IMR-90 (cell line): ENCODE measurements at regions not wholly inside any gene's neighbourhood (a gene's known extent, or its start where the extent isn't known, plus 50 kb on each side); places are given as distances from the start of the nearest gene placed in this dataset.

Experiments used
- ATAC-seq: fragments of 200-7000 bp; cut with Tn5 transposase; 2 replicates; pipeline ENCODE4 v1.9.1; 2020; ENCODE audit warnings: low read depth, mild to moderate bottlenecking, moderate library complexity
- BruUV-seq: library from RNA; stranded (reverse); fragments of 400-500 nt; replicated peaks from 2 replicates; lab custom pipeline; 2021; lab: Mats Ljungman, UMichigan
- CTCF ChIA-PET: fragments of 300-600 bp; formaldehyde crosslinking; extraction: SDS; loops from one replicate; lab custom pipeline; 2021; ENCODE audit warnings: antibody characterized with exemption; lab: Yijun Ruan, JAX
- POLR2A ChIA-PET: fragments of 300-600 bp; sonication (Branson Sonifier 250); formaldehyde crosslinking; loops from one replicate; lab custom pipeline; 2022; ENCODE audit warnings: antibody characterized with exemption; ENCODE audit not compliant: unreplicated experiment; lab: Charles Lee
- DNase-seq: peaks from one replicate; pipeline ENCODE4 v3.0.0; 2013
- H2AFZ ChIP-seq: replicated peaks from 2 replicates; pipeline ENCODE3; 2013; ENCODE audit warnings: low read length, mild to moderate bottlenecking; ENCODE audit not compliant: poor library complexity
- H2AK5ac ChIP-seq: 2 replicates; pipeline ENCODE4 v1.6.1; 2013; ENCODE audit warnings: low read depth, low read length, inconsistent platforms
- H2AK9ac ChIP-seq: replicated peaks from 2 replicates; pipeline ENCODE3; 2013; ENCODE audit warnings: mild to moderate bottlenecking, low read depth, low read length, moderate library complexity; ENCODE audit not compliant: poor library complexity
- H2BK120ac ChIP-seq: 2 replicates; pipeline ENCODE4 v1.6.1; 2013; ENCODE audit warnings: low read depth, low read length, inconsistent platforms
- H2BK15ac ChIP-seq: 3 replicates; pipeline ENCODE4 v1.6.1; 2013; ENCODE audit warnings: low read depth, low read length, inconsistent platforms
- H2BK20ac ChIP-seq: 2 replicates; pipeline ENCODE4 v1.6.1; 2013; ENCODE audit warnings: low read depth, mild to moderate bottlenecking, inconsistent platforms, low read length, moderate library complexity
- H2BK5ac ChIP-seq: 2 replicates; pipeline ENCODE4 v1.6.1; 2013; ENCODE audit warnings: mild to moderate bottlenecking, low read depth, low read length, inconsistent platforms; ENCODE audit not compliant: poor library complexity, severe bottlenecking
- H3K14ac ChIP-seq: replicated peaks from 2 replicates; pipeline ENCODE4 v1.6.1; 2013; ENCODE audit warnings: low read depth, low read length, inconsistent platforms
- H3K18ac ChIP-seq: 2 replicates; pipeline ENCODE4 v1.6.1; 2013; ENCODE audit warnings: low read depth, low read length, control low read depth
- H3K23ac ChIP-seq: 2 replicates; pipeline ENCODE4 v1.6.1; 2013; ENCODE audit warnings: low read depth, low read length, inconsistent platforms
- H3K27ac ChIP-seq: 2 replicates; pipeline ENCODE4 v1.5.1; 2013; ENCODE audit warnings: mild to moderate bottlenecking, control low read depth, low read length; ENCODE audit not compliant: insufficient read depth
- H3K27me3 ChIP-seq: 2 replicates; pipeline ENCODE4 v1.6.1; 2013; ENCODE audit warnings: low read length; ENCODE audit not compliant: control insufficient read depth, insufficient read depth
- H3K36me3 ChIP-seq: 2 replicates; pipeline ENCODE4 v1.6.1; 2013; ENCODE audit warnings: low read length, mixed read lengths; ENCODE audit not compliant: control insufficient read depth, insufficient read depth
- H3K4ac ChIP-seq: 2 replicates; pipeline ENCODE4 v1.6.1; 2013; ENCODE audit warnings: low read depth, low read length, inconsistent platforms
- H3K4me1 ChIP-seq: 2 replicates; pipeline ENCODE4 v1.6.1; 2013; ENCODE audit warnings: low read length, mixed read lengths; ENCODE audit not compliant: control insufficient read depth, insufficient read depth
- H3K4me2 ChIP-seq: 2 replicates; pipeline ENCODE4 v1.6.1; 2013; ENCODE audit warnings: low read depth, mild to moderate bottlenecking, control low read depth, low read length, moderate library complexity
- H3K4me3 ChIP-seq: 2 replicates; pipeline ENCODE4 v1.5.1; 2013; ENCODE audit warnings: low read depth, mild to moderate bottlenecking, control low read depth, low read length, moderate library complexity; ENCODE audit not compliant: insufficient read depth
- H3K56ac ChIP-seq: 2 replicates; pipeline ENCODE4 v1.6.1; 2013; ENCODE audit warnings: low read length, inconsistent platforms; ENCODE audit not compliant: insufficient read depth; ENCODE audit errors: extremely low read depth
- H3K79me1 ChIP-seq, 2 experiments: 2 replicates each; pipeline ENCODE4 v1.6.1; 2013; ENCODE audit warnings: low read length in 2 of 2, inconsistent platforms in 1 of 2, low read depth in 1 of 2
- H3K9ac ChIP-seq: 2 replicates; pipeline ENCODE4 v1.6.1; 2013; ENCODE audit warnings: low read depth, low read length, control low read depth
- H3K9me1 ChIP-seq: 2 replicates; pipeline ENCODE4 v1.6.1; 2013; ENCODE audit warnings: low read length, inconsistent platforms; ENCODE audit not compliant: insufficient read depth
- H3K9me3 ChIP-seq: 2 replicates; pipeline ENCODE4 v1.6.1; 2013; ENCODE audit warnings: low read length; ENCODE audit not compliant: control insufficient read depth, insufficient read depth
- H4K20me1 ChIP-seq: 2 replicates; pipeline ENCODE4 v1.6.1; 2013; ENCODE audit warnings: low read length, inconsistent platforms; ENCODE audit not compliant: insufficient read depth
- H4K5ac ChIP-seq: 2 replicates; pipeline ENCODE4 v1.6.1; 2013; ENCODE audit warnings: mild to moderate bottlenecking, low read depth, low read length, control low read depth
- H4K8ac ChIP-seq, 2 experiments: 2 replicates each; pipeline ENCODE4 v1.6.1; 2013; ENCODE audit warnings: low read depth in 2 of 2, low read length in 2 of 2, control low read depth in 1 of 2, inconsistent platforms in 1 of 2
- H4K91ac ChIP-seq: 2 replicates; pipeline ENCODE4 v1.6.1; 2013; ENCODE audit warnings: low read depth, low read length, inconsistent platforms; ENCODE audit not compliant: insufficient read depth
- BHLHE40 ChIP-seq: fragments of 150-350 bp; IDR thresholded peaks from 2 replicates; pipeline ENCODE4 v1.6.1; 2016; ENCODE audit warnings: mild to moderate bottlenecking, low read depth, low read length
- CEBPB ChIP-seq: IDR thresholded peaks from 2 replicates; pipeline ENCODE4 v1.6.1; 2012; ENCODE audit warnings: low read depth, low read length, improper control_type of control experiment
- CHD1 ChIP-seq: IDR thresholded peaks from 2 replicates; pipeline ENCODE4 v1.6.1; 2012; ENCODE audit warnings: low read depth, low read length, improper control_type of control experiment
- MXI1 ChIP-seq: IDR thresholded peaks from 2 replicates; pipeline ENCODE4 v1.6.1; 2012; ENCODE audit warnings: low read depth, mild to moderate bottlenecking, low read length, moderate library complexity, borderline replicate concordance
- POLR2A ChIP-seq: IDR thresholded peaks from 2 replicates; pipeline ENCODE4 v1.6.1; 2012; ENCODE audit warnings: mild to moderate bottlenecking, low read depth, low read length
- RAD21 ChIP-seq: IDR thresholded peaks from 2 replicates; pipeline ENCODE4 v1.6.1; 2012; ENCODE audit warnings: low read length, improper control_type of control experiment
- SMC3 ChIP-seq: fragments of 150-350 bp; IDR thresholded peaks from 2 replicates; pipeline ENCODE4 v1.6.1; 2016; ENCODE audit warnings: low read depth, mild to moderate bottlenecking, antibody characterized with exemption, low read length, moderate library complexity
- WGBS, 2 experiments: methylation state at CpG; one replicate each; pipeline versions ENCODE4 v1.1.5 to v1.1.7; 2013; ENCODE audit warnings: missing lambda C conversion rate in 2 of 2; ENCODE audit not compliant: insufficient read length in 1 of 2; ENCODE audit errors: extremely low coverage in 2 of 2; 5-methylcytosine and 5-hydroxymethylcytosine counted together
- dilution Hi-C: fragments of 300-500 bp; cut with HindIII; formaldehyde crosslinking; loops from one replicate; pipeline ENCODE4 v1.14.3; 2018; ENCODE audit warnings: low sequenced_read_pairs; ENCODE audit not compliant: unreplicated experiment
- in situ Hi-C: fragments of 300-500 bp; cut with MboI; formaldehyde crosslinking; loops from 3 replicates; pipeline ENCODE4 v1.14.3; 2019; ENCODE audit warnings: low sequenced_read_pairs, inconsistent platforms, mixed read lengths
- intact Hi-C: fragments of 100-400 bp; cut with micrococcal nuclease; formaldehyde crosslinking; loops from 2 replicates; pipeline ENCODE4 v1.10.0; 2022
- TF ChIP-seq, protein P1 (sequence below): fragments of 150-350 bp; IDR thresholded peaks from 2 replicates; pipeline ENCODE4 v1.6.1; 2016; ENCODE audit warnings: low read depth, mild to moderate bottlenecking, low read length, moderate library complexity, borderline replicate concordance
- TF ChIP-seq, protein P2 (sequence below): conservative IDR thresholded peaks from 2 replicates; pipeline ENCODE4 v1.5.1; 2012; ENCODE audit warnings: mild to moderate bottlenecking, low read depth, low read length, improper control_type of control experiment

DNA sequence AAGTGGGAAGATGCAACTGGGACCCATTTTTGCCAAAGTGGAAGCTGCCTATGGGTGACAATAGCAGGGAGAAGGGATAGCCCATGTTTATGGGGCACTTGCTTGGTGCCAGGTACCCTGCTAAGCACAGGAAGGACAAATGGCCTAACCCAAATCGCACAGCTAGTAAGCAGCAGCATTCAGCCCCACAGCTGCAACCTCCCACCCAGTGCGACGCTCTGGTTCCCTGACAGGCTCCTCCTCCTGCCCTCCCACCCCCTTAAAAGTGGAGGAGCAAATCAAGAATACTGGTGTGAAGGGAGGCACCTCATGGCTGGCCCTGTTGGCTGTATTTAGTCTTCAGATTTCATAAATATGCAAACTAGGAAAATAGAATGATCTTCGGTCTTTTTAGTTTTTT is 76.2 kb downstream of the RIN2 start:
- ChIA-PET CTCF (interaction anchor here (1.4 kb wide), 1 partner anchor 16 kb away, joined by 3 read pairs; no protein-coding TSS in a partner anchor), POLR2A (no interaction called here)
- Histone ChIP-seq H3K27ac (no peak overlapping the region), H3K18ac (peak overlapping the region; percentile 1; the same call in 1 of the 2 replicates), H3K9me1 (peaks cover 5% of the 10 kb centered on the region), H2BK120ac (peak overlapping the region; percentile 88; the same call in 1 of the 2 replicates), H3K9ac (no peak overlapping the region), H3K4ac (peak overlapping the region; percentile 61), H3K9me3 (no peaks in the 10 kb centered on the region), H2AFZ (no peak overlapping the region), H3K36me3 (peaks cover 4% of the 10 kb centered on the region), H3K27me3 (no peaks in the 10 kb centered on the region), H3K4me1 (peaks cover 17% of the 10 kb centered on the region), H4K8ac (peak overlapping the region; percentile 8 to 61; a peak in 2 of 4 replicates), H2BK5ac (no peak overlapping the region), H3K23ac (peak overlapping the region; percentile 78), H4K91ac (peak overlapping the region; percentile 70), H3K4me3 (no peak overlapping the region), H4K20me1 (no peaks in the 10 kb centered on the region), H2AK5ac (peak overlapping the region; percentile 59; the same call in 1 of the 2 replicates), H3K14ac (peak overlapping the region; percentile 83), H3K79me1 (peaks cover 0 to 36% of the 10 kb centered on the region in 2 experiments; a peak in 2 of 4 replicates), H2BK20ac (peak overlapping the region; percentile 9), H4K5ac (no peak overlapping the region), H3K4me2 (no peak overlapping the region), H2AK9ac (no peak overlapping the region), H3K56ac (no peak overlapping the region), H2BK15ac (peak overlapping the region; percentile 64; the same call in 1 of the 3 replicates)
- intact Hi-C loops = no loop called here
- DNase-seq (no peak), ATAC-seq (no peak)
- dilution Hi-C loops = no loop called here
- no peak for TF ChIP-seq RAD21
- no peak for TF ChIP-seq CHD1
- no peak for TF ChIP-seq MXI1
- TF ChIP-seq, protein P1, sequence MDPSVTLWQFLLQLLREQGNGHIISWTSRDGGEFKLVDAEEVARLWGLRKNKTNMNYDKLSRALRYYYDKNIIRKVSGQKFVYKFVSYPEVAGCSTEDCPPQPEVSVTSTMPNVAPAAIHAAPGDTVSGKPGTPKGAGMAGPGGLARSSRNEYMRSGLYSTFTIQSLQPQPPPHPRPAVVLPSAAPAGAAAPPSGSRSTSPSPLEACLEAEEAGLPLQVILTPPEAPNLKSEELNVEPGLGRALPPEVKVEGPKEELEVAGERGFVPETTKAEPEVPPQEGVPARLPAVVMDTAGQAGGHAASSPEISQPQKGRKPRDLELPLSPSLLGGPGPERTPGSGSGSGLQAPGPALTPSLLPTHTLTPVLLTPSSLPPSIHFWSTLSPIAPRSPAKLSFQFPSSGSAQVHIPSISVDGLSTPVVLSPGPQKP = no peak
- TF ChIP-seq SMC3 = no peak
- no peak for TF ChIP-seq BHLHE40
- no peak for TF ChIP-seq CEBPB
- TF ChIP-seq, protein P2, sequence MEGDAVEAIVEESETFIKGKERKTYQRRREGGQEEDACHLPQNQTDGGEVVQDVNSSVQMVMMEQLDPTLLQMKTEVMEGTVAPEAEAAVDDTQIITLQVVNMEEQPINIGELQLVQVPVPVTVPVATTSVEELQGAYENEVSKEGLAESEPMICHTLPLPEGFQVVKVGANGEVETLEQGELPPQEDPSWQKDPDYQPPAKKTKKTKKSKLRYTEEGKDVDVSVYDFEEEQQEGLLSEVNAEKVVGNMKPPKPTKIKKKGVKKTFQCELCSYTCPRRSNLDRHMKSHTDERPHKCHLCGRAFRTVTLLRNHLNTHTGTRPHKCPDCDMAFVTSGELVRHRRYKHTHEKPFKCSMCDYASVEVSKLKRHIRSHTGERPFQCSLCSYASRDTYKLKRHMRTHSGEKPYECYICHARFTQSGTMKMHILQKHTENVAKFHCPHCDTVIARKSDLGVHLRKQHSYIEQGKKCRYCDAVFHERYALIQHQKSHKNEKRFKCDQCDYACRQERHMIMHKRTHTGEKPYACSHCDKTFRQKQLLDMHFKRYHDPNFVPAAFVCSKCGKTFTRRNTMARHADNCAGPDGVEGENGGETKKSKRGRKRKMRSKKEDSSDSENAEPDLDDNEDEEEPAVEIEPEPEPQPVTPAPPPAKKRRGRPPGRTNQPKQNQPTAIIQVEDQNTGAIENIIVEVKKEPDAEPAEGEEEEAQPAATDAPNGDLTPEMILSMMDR = no peak
- TF ChIP-seq POLR2A = no peak
- no TSS peak for BruUV-seq
- WGBS, 2 experiments = no CpG with 5 or more reads among the region's 4 CpGs
- in situ Hi-C loops = no loop called here
